Forelimb muscle (tissue), 1 donor: ENCODE measurements at regions not wholly inside any gene's neighbourhood (a gene's known extent, or its start where the extent isn't known, plus 50 kb on each side); places are given as distances from the start of the nearest gene placed in this dataset.
"Not testable (repeated sequence)": the region's sequence is repeated elsewhere in the genome, so short reads cannot be mapped to it uniquely, and the experiment has no call there.

Source experiments
- DNase-seq: peaks from one replicate; pipeline ENCODE4 v3.0.0-alpha.2; 2013; ENCODE audit warnings: low read depth

DNA sequence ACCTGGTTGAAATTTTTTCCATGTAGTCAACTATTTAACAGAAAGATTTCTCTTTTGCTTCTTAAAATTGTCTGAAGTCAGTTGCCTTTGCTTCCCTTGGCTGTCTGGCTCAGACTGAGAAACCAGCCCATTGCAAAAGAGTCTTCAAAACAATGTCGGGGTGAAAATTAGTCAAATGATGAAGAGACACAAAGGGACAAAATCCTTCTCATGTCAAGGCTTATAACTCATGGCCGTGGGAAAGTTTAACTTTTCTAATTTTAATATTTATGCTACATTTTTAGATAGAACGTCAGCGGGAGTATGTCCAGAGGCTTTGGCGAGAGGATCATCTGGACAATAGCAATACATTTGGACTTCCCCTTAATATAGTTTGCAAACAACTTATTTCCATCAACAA lies 127.2 kb downstream of the CD164 start:
- no peak for DNase-seq

DNA sequence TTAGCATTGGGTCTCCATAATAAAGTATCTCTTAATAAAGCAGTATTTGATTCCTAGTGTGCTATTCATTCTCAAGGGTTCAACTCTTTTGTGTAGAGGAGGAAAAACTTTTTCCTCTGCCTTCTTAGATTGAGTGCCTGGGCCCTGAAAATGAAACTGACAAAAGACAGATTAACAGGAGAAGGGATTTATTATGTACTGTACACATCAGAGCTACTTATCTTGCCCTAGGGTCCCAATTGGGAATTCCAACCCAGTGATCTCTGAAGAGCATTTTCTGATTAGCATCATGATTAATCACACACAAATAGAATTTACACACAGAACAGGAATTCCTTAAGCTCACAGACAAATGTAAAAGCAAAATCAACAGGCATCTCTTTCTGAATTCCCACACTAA lies 128.9 kb downstream of the CD164 start:
- no peak for DNase-seq

DNA sequence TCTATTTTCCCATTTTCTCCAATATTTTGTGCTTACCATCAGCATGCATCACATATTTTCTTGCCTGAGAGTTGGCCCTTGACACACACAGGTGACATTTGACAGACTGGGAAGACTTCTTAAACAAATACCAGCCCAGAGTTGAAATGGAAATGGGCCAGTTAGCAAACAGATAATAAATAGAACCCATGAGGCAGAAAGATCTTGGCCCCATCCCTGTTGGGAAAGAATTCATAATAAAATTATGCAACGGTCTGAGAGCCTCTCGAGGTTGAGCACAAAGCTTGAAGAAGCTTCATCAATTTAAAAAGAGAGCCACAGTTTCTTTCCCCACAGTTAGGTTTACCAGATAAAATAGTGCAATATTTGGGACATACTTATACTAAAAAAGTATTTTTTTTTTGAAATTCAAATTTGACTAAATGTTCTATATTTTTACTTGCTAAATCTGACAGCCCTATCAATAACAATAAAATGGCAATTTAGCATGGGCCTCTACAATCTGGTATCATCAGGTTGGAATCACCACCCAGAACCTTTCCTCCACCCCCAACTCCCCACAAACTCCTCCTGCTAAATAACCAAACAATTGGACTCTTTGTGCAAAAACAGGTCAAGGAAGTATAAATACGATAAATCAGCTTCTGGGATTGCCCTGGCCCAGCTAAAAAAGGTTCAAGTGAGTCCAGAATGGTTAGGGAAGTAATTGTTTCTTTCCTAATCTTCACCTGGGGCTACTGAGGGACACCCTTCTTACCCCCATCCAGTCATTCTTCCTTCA lies 129.8 kb downstream of the CD164 start:
- DNase-seq = no peak

DNA sequence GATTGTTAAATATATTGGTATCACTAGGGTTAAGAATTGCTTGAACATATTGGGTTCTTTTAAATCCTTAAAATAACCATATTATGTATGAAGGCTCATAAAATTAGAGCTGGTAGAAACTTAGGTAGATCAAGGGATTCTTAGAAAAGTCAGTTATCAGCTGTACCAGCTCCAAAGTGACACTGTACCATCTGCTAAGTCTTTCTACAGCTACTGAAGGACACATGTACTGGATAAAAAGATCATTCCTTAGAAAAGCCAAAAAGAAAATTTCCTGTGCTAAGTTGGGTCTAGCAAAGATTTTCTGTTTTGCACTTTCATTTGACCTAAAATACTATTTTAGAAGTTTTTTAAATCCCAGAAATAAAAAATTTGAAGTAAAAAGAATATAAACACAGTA lies 130.4 kb downstream of the CD164 start:
- DNase-seq = no peak

DNA sequence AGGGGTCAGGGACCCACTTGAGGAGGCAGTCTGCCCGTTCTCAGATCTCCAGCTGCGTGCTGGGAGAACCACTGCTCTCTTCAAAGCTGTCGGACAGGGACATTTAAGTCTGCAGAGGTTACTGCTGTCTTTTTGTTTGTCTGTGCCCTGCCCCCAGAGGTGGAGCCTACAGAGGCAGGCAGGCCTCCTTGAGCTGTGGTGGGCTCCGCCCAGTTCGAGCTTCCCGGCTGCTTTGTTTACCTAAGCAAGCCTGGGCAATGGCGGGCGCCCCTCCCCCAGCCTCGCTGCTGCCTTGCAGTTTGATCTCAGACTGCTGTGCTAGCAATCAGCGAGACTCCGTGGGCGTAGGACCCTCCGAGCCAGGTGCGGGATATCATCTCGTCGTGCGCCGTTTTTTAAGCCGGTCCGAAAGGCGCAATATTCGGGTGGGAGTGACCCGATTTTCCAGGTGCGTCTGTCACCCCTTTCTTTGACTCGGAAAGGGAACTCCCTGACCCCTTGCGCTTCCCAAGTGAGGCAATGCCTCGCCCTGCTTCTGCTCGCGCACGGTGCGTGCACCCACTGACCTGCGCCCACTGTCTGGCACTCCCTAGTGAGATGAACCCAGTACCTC lies 131.6 kb downstream of the CD164 start:
- DNase-seq = not testable (repeated sequence)

DNA sequence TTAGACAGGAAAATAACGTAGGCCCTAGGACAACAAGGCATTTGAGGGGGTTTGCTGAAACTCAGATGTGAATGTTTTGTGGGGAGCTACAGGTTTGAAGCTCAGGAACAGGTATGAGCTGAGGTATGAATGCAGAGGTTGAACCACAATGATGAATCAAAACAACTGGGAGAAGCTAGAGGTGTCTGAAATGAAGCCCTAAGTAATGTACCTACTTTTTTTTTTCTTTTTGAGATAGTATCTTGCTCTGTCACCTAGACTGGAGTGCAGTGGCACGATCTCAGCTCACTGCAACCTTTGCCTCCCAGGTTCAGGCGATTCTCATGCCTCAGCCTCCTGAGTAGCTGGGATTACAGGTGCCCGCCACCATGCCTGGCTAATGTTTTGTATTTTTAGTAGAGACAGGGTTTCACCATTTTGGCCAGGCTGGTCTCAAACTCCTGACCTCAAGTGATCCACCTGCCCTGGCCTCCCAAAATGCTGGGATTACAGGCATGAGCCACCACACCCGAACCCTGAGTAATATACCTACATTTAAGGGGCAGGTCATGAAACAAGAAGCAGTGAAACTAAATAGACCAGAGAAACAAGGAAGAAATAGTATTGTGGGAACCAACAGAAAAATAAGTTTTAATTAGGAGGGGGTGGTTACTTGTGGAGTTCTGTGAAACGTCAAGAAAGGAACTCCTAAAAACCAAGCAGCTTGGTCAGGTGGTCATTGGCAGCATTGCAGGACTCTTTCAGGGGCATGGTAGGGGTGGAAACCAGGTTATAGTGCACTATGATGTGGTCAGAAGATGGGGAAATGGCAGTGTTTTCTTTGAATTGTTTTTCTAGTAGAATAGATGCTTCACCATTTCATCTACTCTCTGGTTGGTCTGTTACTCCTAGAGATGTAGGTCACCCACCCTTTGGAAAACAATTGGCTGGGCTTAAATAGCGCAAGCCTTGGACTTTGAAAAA lies 138.1 kb downstream of the CD164 start:
- DNase-seq = no peak

DNA sequence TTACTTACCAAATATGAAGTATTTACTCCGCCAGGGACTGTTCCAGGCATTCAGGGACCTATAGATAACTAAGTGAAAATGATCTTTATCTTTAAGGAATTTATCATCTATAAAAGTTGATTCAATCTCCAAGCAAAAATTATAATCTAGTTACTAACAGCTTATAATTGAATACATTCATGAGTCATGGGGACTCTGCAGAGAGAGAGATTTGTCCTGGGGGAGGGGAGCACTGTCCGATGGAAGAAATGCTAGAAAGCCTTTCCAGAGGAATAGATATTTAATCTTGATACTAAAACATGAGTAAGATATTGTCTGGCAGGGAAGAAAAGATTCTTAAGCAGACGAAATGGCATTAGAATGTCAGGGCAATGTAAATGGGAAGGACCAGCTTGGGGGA lies 139.3 kb downstream of the CD164 start:
- no peak for DNase-seq

DNA sequence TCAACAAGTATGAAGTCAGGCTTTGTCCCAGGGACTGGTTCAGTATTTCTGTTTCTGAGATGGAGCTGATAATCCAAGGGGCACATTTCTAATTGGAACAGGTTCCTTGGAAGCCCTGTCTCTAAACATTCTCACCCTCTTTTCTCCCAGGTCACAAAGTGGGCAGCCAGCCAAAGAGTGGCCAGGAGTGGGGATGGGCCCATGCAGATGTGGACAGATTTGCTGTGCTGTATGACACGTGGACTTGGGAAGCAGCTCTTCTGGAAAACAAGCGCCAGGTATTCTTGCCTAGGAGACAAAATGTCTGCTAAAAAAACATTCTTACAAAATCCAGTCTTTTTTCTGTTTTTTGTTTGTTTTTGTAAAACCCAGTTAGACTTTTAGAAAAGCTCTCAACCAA lies 140.2 kb downstream of the CD164 start:
- no peak for DNase-seq

DNA sequence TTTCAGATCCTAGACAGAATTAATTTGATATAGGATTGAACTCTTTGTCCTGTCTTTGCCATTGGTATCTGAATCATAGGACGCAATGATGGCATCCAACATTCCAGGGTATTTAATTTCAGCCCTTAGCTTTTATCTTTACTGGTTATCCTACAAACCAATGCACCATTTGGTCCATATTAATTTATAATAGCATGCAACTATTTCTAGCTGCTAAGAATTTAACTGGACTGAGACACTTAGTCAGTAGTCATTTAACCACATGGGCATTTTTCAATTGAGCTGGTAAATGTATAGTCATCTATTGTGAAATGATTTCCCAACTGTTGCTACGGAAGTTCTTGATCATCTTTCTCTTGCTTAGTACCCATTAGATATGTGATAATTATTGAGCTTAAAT lies 141.1 kb downstream of the CD164 start:
- no peak for DNase-seq

DNA sequence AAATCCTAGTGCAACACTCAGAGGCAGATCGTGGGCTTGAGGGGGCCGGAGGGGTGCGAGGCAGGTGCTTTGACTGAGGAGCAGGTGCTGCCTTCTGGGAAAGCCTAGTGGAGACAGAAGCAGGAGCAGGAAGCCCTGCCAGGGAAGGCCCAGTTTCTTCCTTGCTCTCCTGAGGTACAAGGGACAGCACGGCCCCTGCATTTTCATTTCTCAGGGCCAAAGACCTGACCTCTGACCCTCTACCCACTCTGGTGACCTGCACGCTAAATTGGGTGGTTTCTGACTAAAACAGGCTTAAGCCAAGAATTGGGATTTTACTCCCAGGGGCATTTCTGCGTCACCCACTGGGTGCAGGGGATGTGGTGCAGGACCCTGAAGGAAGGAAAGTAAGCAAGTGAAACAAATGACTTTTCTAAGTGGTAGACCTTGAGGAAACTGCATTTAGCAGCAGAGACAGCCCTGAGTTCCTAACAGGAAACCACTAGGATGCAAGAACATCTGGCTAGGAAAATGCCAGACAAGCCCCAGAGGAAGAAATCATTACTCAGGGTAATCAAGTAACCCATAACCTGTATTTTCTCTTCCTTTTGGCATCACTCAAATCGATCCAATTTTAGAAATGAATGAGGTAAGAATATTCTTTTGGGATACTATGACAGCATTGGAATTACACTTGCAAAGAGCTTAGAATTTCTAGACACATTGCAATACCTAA lies 141.7 kb downstream of the CD164 start:
- DNase-seq = no peak

DNA sequence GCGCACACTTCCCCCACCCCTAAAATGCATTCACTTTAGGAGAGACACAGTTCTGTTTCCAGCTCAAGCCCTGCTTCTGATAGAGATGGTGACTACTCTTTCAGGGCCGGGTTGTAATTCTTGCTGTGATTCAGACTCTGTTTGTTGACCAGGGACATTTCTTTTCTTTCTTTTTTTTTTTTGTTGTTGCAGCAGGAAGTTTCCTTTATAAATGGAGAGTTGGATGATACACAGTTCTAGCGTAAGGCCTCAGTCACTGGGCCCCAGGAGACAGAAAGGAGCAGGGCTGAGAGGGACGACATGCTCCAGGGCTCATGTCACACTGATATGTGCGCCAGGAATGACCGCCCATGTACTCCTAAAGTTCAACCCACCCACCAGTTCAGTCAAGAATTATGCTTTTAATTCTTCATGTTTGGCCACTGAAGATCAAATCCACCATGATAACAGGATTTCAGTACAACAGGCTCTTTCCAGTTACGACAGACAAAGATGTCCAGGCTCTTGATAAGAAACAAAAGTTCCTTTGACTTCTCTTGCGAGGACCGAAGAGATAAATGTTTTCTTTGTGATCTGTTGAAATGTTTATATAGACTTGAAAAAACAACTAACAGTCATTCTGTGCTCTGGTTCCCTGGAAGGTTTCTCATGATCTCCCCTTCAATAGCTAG lies 142.5 kb downstream of the CD164 start:
- no peak for DNase-seq

DNA sequence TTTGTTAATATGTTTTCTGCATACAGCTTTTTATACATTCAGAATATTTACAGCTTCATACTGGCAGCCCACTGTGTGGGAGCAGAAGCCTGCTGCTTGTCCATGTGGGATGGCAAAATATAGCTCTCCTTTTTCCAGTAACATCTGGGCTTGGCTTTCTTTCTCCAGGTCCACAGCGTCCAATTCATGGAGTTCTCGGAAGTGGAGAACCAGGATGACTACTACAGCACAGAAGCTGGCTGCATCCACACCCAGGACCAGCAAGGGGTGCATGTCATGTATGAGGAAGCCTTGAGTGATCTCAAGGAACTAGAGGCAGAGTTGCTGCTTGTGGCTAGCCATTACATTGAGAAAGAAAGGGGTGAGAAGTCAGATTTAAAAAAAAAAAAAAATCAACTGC lies 143.1 kb downstream of the CD164 start:
- DNase-seq = no peak

DNA sequence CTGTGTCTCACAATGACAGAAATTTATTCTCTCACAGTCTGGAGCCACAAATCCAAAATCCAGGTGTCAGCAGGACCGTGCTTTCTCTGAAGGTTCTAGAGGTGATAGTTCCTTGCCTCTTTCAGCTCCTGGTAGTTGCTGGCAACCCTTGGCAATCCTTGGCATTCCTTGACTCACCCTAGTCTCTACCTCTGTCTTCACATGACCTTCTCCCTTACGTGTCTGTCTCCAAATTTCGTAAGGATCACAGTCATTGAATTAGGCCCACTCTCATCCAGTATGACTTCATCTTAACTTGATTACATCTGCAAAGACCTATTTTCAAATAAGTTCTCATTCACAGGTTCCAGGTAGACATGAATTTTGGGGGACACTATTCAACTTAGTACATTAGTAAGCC lies 143.1 kb downstream of the CEP57L1 start:
- DNase-seq = no peak

DNA sequence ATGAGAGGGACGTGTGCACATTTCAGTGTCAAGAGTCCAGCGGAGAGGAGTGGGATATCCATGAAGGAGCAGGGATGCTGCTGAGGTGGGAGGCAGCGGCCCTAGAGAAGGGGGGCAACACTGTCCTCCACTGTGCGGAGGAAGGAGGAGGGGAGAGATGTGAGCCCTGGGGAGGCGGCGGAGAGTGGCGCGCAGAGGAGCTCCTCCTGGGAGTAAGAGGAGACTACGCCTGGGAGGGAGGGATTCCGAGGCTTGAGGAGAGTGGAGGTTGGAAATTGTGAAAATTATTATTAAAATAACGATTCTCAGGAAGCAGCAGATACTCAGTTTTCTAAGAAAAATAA lies 142.7 kb downstream of the CEP57L1 start:
- no peak for DNase-seq

DNA sequence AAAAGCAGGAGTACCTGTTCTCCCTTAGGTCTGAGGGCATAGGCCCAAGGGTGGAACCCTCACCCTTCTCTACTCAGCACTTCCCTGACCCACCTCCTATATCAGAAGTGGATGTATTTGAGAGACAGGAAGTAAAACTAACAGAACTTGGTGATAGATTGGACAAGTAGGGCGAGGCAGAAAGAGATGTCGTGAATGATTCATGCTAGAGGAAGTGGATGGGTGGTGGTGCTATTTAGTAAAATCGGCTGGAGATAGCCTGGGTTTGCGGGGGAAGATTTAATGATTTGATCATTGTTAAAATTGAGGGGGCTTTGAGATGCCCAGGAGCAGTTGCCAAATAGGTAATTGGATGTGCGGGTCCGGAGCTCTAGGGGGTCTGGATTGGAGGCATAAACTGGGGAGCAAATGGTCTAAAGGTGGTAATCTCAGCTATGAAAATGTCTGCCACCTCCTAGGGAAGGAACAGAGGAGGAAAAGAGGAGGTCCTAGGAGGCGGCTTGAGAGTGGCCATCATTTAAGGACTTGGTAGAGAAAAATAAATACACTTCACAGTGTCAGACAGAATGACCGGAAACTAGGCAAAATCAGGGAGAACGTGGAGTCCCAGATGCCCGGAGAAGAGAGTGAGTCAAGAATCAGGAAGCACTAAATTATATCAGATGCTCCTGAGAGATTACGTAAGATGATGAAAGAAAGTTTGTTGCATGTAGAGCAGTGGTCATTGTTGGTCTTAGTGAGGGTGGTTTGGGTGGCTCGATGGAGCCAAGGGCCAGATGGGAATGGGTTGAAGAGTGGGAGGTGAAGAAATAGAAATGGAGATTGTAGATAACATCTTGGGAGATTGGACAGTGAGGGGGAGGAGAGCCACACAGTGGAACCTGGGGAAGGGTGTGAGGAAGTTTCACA lies 142.0 kb downstream of the CEP57L1 start:
- DNase-seq = no peak

DNA sequence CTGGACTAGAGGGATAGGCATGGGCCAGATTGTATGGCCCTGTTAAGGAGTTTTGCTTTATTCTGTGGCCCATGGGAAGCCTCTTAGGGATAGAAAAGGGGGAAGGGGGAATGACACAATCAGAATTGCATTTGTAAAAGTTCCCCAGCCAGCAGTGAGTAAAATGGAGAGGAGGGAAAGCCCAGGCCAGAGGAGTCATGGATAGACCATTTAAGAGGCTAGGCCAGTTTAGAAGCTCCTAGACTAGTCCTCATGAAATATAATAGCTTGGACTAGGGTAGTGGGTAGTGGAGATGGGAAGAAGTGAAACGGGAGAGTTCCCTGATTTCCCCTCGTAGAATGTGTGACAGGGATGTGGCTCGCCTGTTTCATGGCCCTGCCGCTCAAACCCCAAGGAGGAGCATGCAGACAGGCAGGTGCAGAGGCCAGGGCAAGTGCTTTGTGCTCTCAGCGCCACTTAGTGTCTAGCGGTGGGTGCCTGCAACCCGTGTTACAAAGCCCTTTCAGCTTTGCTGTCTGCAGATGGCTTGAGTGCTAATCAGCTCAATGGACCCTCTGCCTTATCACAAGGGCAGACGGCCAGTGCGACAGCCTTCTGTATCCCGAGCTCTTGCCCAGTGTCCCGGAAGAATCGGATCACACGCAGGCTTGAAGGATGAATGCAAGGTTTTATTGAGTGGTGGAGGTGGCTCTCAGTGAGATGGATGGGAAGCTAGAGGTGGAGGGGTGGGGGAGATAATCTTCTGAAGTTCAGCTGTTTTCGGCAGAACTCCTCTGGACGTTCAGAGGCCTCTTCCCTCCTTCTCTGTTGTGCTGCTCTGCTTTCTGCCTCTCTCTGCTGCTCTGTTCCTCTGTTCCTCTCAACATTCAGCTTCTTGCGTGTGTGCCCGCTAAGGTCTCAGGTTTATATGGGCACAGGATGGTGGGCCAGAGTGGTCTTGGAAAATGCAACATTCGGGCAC lies 141.1 kb downstream of the CEP57L1 start:
- no peak for DNase-seq

DNA sequence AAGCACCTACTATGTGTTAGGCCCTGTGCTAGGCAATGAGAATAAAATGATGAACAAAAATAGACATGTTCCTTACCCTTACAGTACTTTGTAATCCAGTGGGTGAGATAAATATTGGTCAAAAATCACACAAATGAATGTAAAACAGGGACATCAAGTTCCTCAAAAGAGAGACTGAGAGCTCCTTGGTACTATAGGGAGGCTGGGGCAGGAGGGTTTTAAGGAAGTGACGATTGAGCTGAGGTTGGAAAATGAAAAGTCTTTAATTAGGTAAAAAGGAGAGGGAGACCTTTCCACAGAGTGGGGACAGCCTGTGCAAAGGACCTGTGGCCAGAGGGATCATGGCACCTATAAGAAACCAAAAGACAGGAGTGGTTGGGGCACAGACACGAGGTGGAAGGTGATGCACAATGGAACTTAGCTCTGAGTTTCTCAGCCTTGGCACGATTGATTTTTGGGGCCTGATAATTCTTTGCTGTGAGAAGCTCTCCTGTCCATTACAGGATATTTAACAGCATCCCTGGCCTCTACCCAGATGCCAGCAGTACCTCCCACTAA lies 140.3 kb downstream of the CEP57L1 start:
- DNase-seq = no peak

DNA sequence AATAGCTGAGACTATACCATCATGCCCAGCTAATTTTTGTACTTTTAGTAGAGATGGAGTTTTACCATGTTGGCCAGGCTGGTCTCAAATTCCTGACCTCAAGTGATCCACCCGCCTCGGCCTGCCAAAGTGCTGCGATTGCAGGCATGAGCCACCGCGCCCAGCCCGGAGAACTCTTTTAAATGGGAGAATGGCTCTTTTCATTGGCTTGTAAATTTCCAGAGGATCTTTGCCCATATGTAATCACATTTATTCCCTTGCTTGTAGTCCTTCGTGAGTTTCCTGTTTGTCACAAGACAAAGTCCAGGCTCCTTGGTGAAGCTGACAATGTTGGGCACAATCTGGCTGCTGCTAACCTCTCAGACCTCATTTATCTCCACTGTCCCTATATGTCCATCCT lies 135.1 kb downstream of the CEP57L1 start:
- no peak for DNase-seq

DNA sequence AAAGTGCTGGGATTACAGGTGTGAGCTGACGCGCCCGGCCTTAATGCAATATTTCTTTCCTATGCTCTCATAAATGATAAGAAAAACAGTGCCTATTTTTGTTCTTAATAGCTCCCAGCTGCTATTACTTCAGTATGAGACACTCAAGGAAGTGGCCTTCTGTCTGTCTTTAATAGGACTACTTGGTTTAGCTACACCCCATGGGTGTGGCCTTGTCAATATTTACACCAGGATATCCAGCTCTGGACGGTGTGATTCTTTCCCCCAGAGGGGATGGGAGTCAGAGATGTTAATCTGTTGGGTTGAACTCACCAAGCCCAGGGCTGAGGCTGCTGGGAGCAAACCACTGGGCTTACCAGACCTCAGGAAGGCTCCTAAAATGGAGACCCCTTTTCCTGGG lies 134.2 kb downstream of the CEP57L1 start:
- no peak for DNase-seq
